Brain pericyte (primary cell): ENCODE measurements at regions not wholly inside any gene's neighbourhood (a gene's known extent, or its start where the extent isn't known, plus 50 kb on each side); places are given as distances from the start of the nearest gene placed in this dataset.
"Not testable (repeated sequence)": the region's sequence is repeated elsewhere in the genome, so short reads cannot be mapped to it uniquely, and the experiment has no call there.

Experiments
- DNase-seq: peaks from one replicate; pipeline ENCODE4 v3.0.0-alpha.2; 2012; ENCODE audit warnings: low read depth, low spot score

GRCh38 chr12:46627686-46628085 lies 198.1 kb downstream of the SLC38A4 start:
- DNase-seq: no peak

- not testable (repeated sequence) for DNase-seq
Observed at GRCh38 chr12:46619474-46619873, 206.3 kb downstream of the SLC38A4 start.

DNA sequence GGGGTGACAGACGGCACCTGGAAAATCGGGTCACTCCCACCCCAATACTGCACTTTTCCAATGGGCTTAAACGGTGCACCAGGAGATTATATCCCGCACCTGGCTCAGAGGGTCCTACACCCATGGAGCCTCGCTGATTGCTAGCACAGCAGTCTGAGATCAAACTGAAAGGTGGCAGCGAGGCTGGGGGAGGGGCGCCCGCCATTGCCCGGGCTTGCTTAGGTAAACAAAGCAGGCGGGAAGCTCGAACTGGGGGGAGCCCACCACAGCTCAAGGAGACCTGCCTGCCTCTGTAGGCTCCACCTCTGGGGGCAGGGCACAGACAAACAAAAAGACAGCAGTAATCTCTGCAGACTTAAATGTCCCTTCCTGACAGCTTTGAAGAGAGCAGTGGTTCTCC lies 208.1 kb downstream of the SLC38A4 start:
- not testable (repeated sequence) for DNase-seq

GRCh38 chr12:46617167-46617566 lies 208.6 kb downstream of the SLC38A4 start:
- no peak for DNase-seq

GRCh38 chr12:46610754-46611153 lies 215.0 kb downstream of the SLC38A4 start:
- DNase-seq: no peak

GRCh38 chr12:46609674-46610073 lies 216.1 kb downstream of the SLC38A4 start:
- no peak for DNase-seq

GRCh38 chr12:46609273-46609623 lies 216.5 kb downstream of the SLC38A4 start:
- no peak for DNase-seq

- no peak for DNase-seq
Observed at GRCh38 chr12:46608431-46609272, 217.1 kb downstream of the SLC38A4 start.

- no peak for DNase-seq
Observed at GRCh38 chr12:46604684-46605083, 221.1 kb downstream of the SLC38A4 start.

GRCh38 chr12:46603776-46604456 lies 221.9 kb downstream of the SLC38A4 start:
- DNase-seq: no peak

DNA sequence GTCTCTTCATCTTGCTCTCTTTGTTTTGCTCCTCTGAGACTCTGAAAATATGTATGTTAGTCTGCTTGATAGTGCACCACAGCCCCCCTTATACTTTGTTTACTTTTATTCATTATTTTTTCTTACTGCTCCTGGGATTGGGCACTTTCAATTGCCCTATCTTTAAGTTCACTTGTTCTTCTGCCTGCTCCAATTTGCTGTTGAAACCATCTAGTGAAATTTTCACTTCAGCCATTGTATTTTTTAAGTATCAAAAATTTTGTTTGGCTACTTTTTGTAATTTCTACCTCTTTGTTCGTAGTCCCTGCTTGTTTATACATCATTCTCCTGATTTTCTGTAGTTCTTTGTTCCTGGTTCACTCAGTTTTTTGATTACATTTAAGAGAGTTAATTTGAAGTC lies 223.3 kb downstream of the SLC38A4 start:
- no peak for DNase-seq

GRCh38 chr12:46590991-46591703 lies 218.6 kb upstream of the SLC38A2 start:
- no peak for DNase-seq

GRCh38 chr12:46585854-46586621 lies 213.5 kb upstream of the SLC38A2 start:
- DNase-seq: peak; percentile 32

DNA sequence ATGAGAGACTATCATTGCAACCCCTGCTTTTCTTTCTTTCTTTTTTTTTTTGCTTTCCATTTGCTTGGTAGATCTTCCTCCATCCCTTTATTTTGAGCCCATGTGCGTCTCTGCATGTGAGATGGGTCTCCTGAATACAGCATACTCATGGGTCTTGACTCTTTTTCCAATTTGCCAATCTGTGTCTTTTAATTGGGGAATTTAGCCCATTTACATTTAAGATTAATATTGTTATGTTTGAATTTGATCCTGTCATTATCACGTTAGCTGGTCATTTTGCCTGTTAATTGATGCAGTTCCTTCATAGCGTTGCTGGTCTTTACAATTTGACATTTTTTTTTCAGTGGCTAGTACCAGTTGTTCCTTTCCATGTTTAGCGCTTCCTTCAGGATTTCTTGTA lies 211.5 kb upstream of the SLC38A2 start:
- not testable (repeated sequence) for DNase-seq

DNA sequence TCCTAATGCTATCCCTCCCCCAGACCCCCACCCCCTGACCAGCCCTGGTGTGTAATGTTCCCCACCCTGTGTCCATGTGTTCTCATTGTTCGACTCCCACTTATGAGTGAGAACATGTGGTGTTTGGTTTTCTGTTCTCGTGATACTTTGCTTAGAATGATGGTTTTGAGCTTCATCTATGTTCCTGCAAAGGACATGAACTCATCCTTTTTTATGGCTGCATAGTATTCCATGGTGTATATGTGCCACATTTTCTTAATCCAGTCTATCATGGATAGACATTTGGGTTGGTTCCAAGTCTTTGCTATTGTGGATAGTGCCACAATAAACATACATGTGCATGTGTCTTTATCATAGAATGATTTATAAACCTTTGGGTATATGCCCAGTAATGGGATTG lies 209.4 kb upstream of the SLC38A2 start:
- not testable (repeated sequence) for DNase-seq

- DNase-seq: no peak
Observed at GRCh38 chr12:46580445-46580844, 207.9 kb upstream of the SLC38A2 start.

GRCh38 chr12:46579474-46579873 lies 206.9 kb upstream of the SLC38A2 start:
- DNase-seq: no peak

- DNase-seq: no peak
Observed at GRCh38 chr12:46578190-46578982, 205.8 kb upstream of the SLC38A2 start.

DNA sequence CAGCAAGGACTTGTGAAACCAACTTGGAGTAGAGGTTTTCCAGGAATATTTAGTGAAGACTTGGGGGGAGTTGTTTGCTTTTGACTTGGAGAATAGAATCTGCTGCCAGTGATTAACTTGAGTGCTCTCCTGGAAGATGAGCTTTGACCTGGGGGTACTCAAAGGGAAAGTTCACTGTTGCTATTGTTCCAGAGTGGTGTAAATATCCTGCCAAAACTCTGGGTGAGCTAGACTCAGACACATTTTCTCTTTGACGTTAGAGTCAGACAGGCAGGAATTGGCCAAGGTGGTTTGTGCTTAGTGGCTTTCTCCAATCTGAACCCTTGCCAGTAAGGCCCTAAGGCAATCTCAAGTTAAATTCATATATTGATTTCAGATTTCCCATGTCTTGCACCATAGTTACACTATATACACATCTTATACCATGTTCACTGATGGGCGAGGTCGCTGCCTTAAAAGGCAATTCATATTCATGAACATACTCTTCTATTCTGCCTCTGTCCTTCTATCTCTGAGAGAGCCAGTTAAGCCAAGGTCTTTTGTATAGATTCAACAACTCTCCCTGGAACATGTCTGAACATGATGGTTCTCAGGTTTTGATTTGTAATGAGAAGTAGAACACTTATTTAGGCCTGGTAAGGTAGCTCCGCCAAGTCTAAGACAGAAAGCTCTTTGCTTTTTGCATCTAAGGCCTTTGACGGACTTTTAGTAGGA lies 204.6 kb upstream of the SLC38A2 start:
- DNase-seq: no peak

- DNase-seq: no peak
Observed at GRCh38 chr12:46574847-46575246, 202.3 kb upstream of the SLC38A2 start.
